H1 (cell line): ENCODE measurements at regions not wholly inside any gene's neighbourhood (a gene's known extent, or its start where the extent isn't known, plus 50 kb on each side); places are given as distances from the start of the nearest gene placed in this dataset.

Source experiments
- CREB1 ChIP-seq: IDR thresholded peaks from 2 replicates; pipeline ENCODE4 v1.6.1; 2012; ENCODE audit warnings: inconsistent platforms
- EZH2 ChIP-seq: fragments of 200-600 bp; sonication (generic); IDR thresholded peaks from 2 replicates; pipeline ENCODE4 v1.7.1; 2012; ENCODE audit warnings: low read depth, mild to moderate bottlenecking, moderate library complexity, low read length, inconsistent platforms; ENCODE audit not compliant: severe bottlenecking
- JUN ChIP-seq: IDR thresholded peaks from 2 replicates; pipeline ENCODE4 v1.6.1; 2011; ENCODE audit warnings: low read depth, mild to moderate bottlenecking, improper control_type of control experiment, low read length
- POLR2AphosphoS5 ChIP-seq: IDR thresholded peaks from 2 replicates; pipeline ENCODE4 v1.6.1; 2011; ENCODE audit warnings: low read depth, low read length
- RAD21 ChIP-seq, 2 experiments: IDR thresholded peaks in 1 of 2; conservative IDR thresholded peaks in 1 of 2; 2 replicates each; pipeline ENCODE4 v1.6.1; 2011; ENCODE audit warnings: low read depth in 2 of 2, low read length in 2 of 2, improper control_type of control experiment in 1 of 2, inconsistent platforms in 1 of 2, mild to moderate bottlenecking in 1 of 2, moderate library complexity in 1 of 2
- SP2 ChIP-seq: IDR thresholded peaks from 2 replicates; pipeline ENCODE4 v1.6.1; 2012; ENCODE audit warnings: mild to moderate bottlenecking, low read length, inconsistent platforms
- SUZ12 ChIP-seq: fragments of 200-600 bp; sonication (generic); IDR thresholded peaks from 2 replicates; pipeline ENCODE4 v1.6.1; 2012; ENCODE audit warnings: mild to moderate bottlenecking, inconsistent platforms, low read length, moderate library complexity, mixed read lengths
- TAF1 ChIP-seq: IDR thresholded peaks from 2 replicates; pipeline ENCODE4 v1.6.1; 2011; ENCODE audit warnings: mild to moderate bottlenecking, low read depth, low read length
- TBP ChIP-seq: IDR thresholded peaks from 2 replicates; pipeline ENCODE4 v1.6.1; 2011; ENCODE audit warnings: low read depth, low read length, improper control_type of control experiment
- TCF12 ChIP-seq: IDR thresholded peaks from 2 replicates; pipeline ENCODE4 v1.6.1; 2011; ENCODE audit warnings: low read depth, mild to moderate bottlenecking, low read length
- TF ChIP-seq, protein P1 (sequence below): IDR thresholded peaks from 2 replicates; pipeline ENCODE4 v1.6.1; 2011; ENCODE audit warnings: low read depth, mild to moderate bottlenecking, low read length; ENCODE audit not compliant: insufficient read depth
- TF ChIP-seq, protein P2 (sequence below): IDR thresholded peaks from 2 replicates; pipeline ENCODE4 v1.6.1; 2012; ENCODE audit warnings: inconsistent platforms
- TF ChIP-seq, protein P3 (sequence below), 3 experiments: IDR thresholded peaks; 1 replicate in 2 of 3; 2 replicates in 1 of 3; pipeline versions ENCODE4 v1.5.1 to v1.6.1; 2011; ENCODE audit warnings: low read length in 3 of 3, mild to moderate bottlenecking in 3 of 3, inconsistent platforms in 2 of 3, low read depth in 1 of 3, moderate library complexity in 1 of 3; ENCODE audit not compliant: insufficient read depth in 1 of 3; ENCODE audit errors: control extremely low read depth in 1 of 3

DNA sequence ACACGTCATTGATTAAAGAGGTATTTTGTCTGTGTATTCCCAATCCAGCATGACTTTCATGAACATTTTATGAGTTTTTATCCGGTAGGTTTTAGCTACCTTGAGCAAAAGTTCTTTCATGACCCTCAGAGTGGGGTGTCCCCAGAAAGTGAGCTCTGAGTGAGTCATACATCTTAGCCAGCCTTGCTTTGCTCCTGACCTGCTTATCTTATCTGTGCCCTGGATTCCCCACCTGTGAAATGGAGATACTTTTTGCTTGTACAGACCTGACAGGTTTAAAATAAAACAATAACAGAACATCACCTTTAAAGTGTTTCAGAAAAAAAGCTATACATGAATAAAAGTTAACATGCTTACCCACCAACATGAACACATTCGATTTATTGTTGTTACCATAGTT lies 202.8 kb upstream of the SOX5 start:
- TF ChIP-seq POLR2AphosphoS5, result no peak
- TF ChIP-seq EZH2, result no peak
- TF ChIP-seq SUZ12, result no peak
- no peak for TF ChIP-seq RAD21 (IDR thresholded peaks at IDR 0.05 in 1 of 2, conservative IDR thresholded peaks at IDR 0.05 in 1 of 2; ENCODE audit: low read depth in 2 of 2, low read length in 2 of 2)
- TF ChIP-seq SP2, result no peak
- TF ChIP-seq, protein P1, sequence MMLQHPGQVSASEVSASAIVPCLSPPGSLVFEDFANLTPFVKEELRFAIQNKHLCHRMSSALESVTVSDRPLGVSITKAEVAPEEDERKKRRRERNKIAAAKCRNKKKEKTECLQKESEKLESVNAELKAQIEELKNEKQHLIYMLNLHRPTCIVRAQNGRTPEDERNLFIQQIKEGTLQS, result no peak
- TF ChIP-seq, protein P2, sequence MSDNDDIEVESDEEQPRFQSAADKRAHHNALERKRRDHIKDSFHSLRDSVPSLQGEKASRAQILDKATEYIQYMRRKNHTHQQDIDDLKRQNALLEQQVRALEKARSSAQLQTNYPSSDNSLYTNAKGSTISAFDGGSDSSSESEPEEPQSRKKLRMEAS, result no peak
- TF ChIP-seq TAF1, result no peak
- TF ChIP-seq JUN, result no peak
- TF ChIP-seq TCF12, result no peak
- TF ChIP-seq, protein P3, sequence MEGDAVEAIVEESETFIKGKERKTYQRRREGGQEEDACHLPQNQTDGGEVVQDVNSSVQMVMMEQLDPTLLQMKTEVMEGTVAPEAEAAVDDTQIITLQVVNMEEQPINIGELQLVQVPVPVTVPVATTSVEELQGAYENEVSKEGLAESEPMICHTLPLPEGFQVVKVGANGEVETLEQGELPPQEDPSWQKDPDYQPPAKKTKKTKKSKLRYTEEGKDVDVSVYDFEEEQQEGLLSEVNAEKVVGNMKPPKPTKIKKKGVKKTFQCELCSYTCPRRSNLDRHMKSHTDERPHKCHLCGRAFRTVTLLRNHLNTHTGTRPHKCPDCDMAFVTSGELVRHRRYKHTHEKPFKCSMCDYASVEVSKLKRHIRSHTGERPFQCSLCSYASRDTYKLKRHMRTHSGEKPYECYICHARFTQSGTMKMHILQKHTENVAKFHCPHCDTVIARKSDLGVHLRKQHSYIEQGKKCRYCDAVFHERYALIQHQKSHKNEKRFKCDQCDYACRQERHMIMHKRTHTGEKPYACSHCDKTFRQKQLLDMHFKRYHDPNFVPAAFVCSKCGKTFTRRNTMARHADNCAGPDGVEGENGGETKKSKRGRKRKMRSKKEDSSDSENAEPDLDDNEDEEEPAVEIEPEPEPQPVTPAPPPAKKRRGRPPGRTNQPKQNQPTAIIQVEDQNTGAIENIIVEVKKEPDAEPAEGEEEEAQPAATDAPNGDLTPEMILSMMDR (IDR thresholded peaks at IDR 0.05; ENCODE audit: control extremely low read depth in 1 of 3, insufficient read depth in 1 of 3, low read depth in 1 of 3, low read length in 3 of 3), result no peak
- TF ChIP-seq CREB1, result no peak
- no peak for TF ChIP-seq TBP
